Mucosa of stomach (tissue), 1 donor: ENCODE measurements at regions not wholly inside any gene's neighbourhood (a gene's known extent, or its start where the extent isn't known, plus 50 kb on each side); places are given as distances from the start of the nearest gene placed in this dataset.

Source experiments
- H3K27me3 ChIP-seq: one replicate; pipeline ENCODE4 v1.7.0; 2013; ENCODE audit warnings: mild to moderate bottlenecking, low read length; ENCODE audit not compliant: control insufficient read depth, insufficient read depth
- H3K36me3 ChIP-seq: one replicate; pipeline ENCODE4 v1.7.0; 2013; ENCODE audit warnings: low read length; ENCODE audit not compliant: control insufficient read depth, insufficient read depth
- H3K4me1 ChIP-seq: one replicate; pipeline ENCODE4 v1.7.0; 2013; ENCODE audit warnings: mild to moderate bottlenecking, low read length; ENCODE audit not compliant: control insufficient read depth, insufficient read depth
- H3K4me3 ChIP-seq: one replicate; pipeline ENCODE4 v1.7.0; 2013; ENCODE audit warnings: low read length
- H3K9ac ChIP-seq: one replicate; pipeline ENCODE4 v1.7.0; 2013; ENCODE audit warnings: mild to moderate bottlenecking, low read length, moderate library complexity
- H3K9me3 ChIP-seq: one replicate; pipeline ENCODE4 v1.7.0; 2013; ENCODE audit warnings: mild to moderate bottlenecking, low read length, moderate library complexity; ENCODE audit not compliant: control insufficient read depth
- donor health status: Pancreatic carcinoma.

- Histone ChIP-seq H3K27me3 (no peaks in the 10 kb centered on the region), H3K36me3 (no peaks in the 10 kb centered on the region), H3K4me1 (no peaks in the 10 kb centered on the region), H3K4me3 (no peak overlapping the region), H3K9me3 (no peaks in the 10 kb centered on the region), H3K9ac (no peak overlapping the region)
These were observed 805.8 kb upstream of the GJE1 start for GRCh38 chr6:141326925-141327324.

DNA sequence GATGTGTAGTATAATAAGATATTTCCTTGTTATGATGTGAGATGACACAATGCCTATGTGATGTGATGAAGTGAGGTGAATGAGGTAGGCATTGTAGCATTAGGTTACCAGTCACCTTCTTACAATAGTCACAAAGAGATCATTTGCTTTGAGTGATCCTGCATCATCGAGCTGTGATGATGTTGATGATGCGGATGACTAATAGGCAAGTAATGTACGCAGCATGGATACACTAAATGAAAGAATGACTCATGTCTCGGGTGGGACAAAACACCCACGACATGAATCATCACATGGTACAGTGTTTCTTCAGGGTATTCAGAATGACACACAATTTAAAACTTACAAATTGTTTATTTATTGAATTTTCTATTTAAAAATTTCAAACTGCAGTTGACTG lies 806.3 kb upstream of the GJE1 start:
- Histone ChIP-seq H3K9me3 (no peaks in the 10 kb centered on the region), H3K36me3 (no peaks in the 10 kb centered on the region), H3K4me3 (no peak overlapping the region), H3K9ac (no peak overlapping the region), H3K4me1 (no peaks in the 10 kb centered on the region), H3K27me3 (no peaks in the 10 kb centered on the region)

GRCh38 chr6:141321493-141322347 lies 811.0 kb upstream of the GJE1 start:
- Histone ChIP-seq H3K4me1 (no peaks in the 10 kb centered on the region), H3K27me3 (no peaks in the 10 kb centered on the region), H3K4me3 (no peak overlapping the region), H3K9me3 (no peaks in the 10 kb centered on the region), H3K36me3 (no peaks in the 10 kb centered on the region), H3K9ac (no peak overlapping the region)

GRCh38 chr6:141316236-141316635 lies 816.5 kb upstream of the GJE1 start:
- Histone ChIP-seq H3K9me3 (no peaks in the 10 kb centered on the region), H3K9ac (no peak overlapping the region), H3K27me3 (no peaks in the 10 kb centered on the region), H3K4me1 (no peaks in the 10 kb centered on the region), H3K4me3 (no peak overlapping the region), H3K36me3 (no peaks in the 10 kb centered on the region)

GRCh38 chr6:141313986-141314385 lies 818.7 kb upstream of the GJE1 start:
- Histone ChIP-seq H3K4me1 (no peaks in the 10 kb centered on the region), H3K9me3 (no peaks in the 10 kb centered on the region), H3K4me3 (no peak overlapping the region), H3K27me3 (no peaks in the 10 kb centered on the region), H3K9ac (no peak overlapping the region), H3K36me3 (no peaks in the 10 kb centered on the region)

- no peaks in the 10 kb centered on the region for H3K9me3 ChIP-seq
- no peaks in the 10 kb centered on the region for H3K27me3 ChIP-seq
- H3K36me3 ChIP-seq: no peaks in the 10 kb centered on the region
- H3K9ac ChIP-seq: no peak overlapping the region
- no peak overlapping the region for H3K4me3 ChIP-seq
- H3K4me1 ChIP-seq: no peaks in the 10 kb centered on the region
These were observed 823.4 kb upstream of the GJE1 start for GRCh38 chr6:141309295-141309694.

- Histone ChIP-seq H3K27me3 (no peaks in the 10 kb centered on the region), H3K4me3 (no peak overlapping the region), H3K9me3 (no peaks in the 10 kb centered on the region), H3K36me3 (no peaks in the 10 kb centered on the region), H3K4me1 (no peaks in the 10 kb centered on the region), H3K9ac (no peak overlapping the region)
These were observed 825.3 kb upstream of the GJE1 start for GRCh38 chr6:141307309-141307998.

- Histone ChIP-seq H3K9ac (no peak overlapping the region), H3K27me3 (no peaks in the 10 kb centered on the region), H3K4me3 (no peak overlapping the region), H3K36me3 (no peaks in the 10 kb centered on the region), H3K9me3 (no peaks in the 10 kb centered on the region), H3K4me1 (no peaks in the 10 kb centered on the region)
These were observed 828.8 kb upstream of the GJE1 start for GRCh38 chr6:141303907-141304306.

DNA sequence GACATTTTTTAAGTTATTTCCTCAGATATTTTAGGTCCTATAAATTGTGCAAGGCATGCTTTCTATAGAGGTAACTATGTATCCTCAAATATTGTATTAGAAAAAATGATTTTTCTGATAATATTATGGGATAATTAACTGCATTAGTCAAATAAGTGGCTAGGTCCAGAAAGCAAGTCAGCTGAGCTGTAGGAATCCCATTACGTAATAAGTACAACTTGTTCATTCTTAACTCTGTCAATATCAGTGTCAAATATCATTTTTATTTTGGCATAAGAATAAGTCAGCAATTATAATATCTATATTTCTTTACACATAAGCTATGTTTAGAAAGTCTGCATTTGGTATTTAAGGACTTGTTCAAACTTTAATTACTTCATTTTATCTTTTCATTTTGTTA lies 830.9 kb upstream of the GJE1 start:
- no peaks in the 10 kb centered on the region for H3K4me1 ChIP-seq
- H3K27me3 ChIP-seq: no peaks in the 10 kb centered on the region
- no peaks in the 10 kb centered on the region for H3K36me3 ChIP-seq
- H3K9ac ChIP-seq: no peak overlapping the region
- H3K9me3 ChIP-seq: no peaks in the 10 kb centered on the region
- no peak overlapping the region for H3K4me3 ChIP-seq

- Histone ChIP-seq H3K36me3 (no peaks in the 10 kb centered on the region), H3K4me3 (no peak overlapping the region), H3K9ac (no peak overlapping the region), H3K4me1 (no peaks in the 10 kb centered on the region), H3K27me3 (no peaks in the 10 kb centered on the region), H3K9me3 (no peaks in the 10 kb centered on the region)
These were observed 841.6 kb upstream of the GJE1 start for GRCh38 chr6:141290941-141291721.

DNA sequence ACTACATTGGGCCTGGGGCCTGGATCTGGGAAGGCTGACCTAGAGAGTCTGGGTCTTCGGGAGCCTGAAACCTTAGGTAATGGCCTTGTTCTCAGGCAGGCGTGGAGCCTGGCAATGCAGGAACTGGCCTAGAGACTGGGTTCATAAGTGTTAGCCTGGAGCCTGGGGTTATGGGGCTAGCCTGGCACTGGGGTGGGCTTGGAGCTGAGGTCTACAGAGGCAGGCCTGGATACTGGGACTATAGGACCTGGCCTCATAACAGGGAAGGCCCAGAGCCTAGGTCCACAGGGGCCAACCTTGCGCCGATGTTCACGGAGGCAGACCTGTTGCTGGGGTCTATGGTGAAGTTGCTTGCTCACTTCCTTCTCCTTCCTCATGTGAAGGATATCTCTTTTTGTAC lies 843.8 kb upstream of the GJE1 start:
- H3K4me3 ChIP-seq: no peak overlapping the region
- no peak overlapping the region for H3K9ac ChIP-seq
- no peaks in the 10 kb centered on the region for H3K4me1 ChIP-seq
- H3K36me3 ChIP-seq: no peaks in the 10 kb centered on the region
- no peaks in the 10 kb centered on the region for H3K9me3 ChIP-seq
- no peaks in the 10 kb centered on the region for H3K27me3 ChIP-seq

- Histone ChIP-seq H3K9me3 (no peaks in the 10 kb centered on the region), H3K4me3 (no peak overlapping the region), H3K9ac (no peak overlapping the region), H3K36me3 (no peaks in the 10 kb centered on the region), H3K4me1 (no peaks in the 10 kb centered on the region), H3K27me3 (no peaks in the 10 kb centered on the region)
These were observed 850.5 kb upstream of the GJE1 start for GRCh38 chr6:141282263-141282662.
